HG03066 (cell line): ENCODE measurements at regions not wholly inside any gene's neighbourhood (a gene's known extent, or its start where the extent isn't known, plus 50 kb on each side); places are given as distances from the start of the nearest gene placed in this dataset.
"Not testable (repeated sequence)": the region's sequence is repeated elsewhere in the genome, so short reads cannot be mapped to it uniquely, and the experiment has no call there.

Source experiments
- ATAC-seq: cut with Tn5 transposase; IDR thresholded peaks from one replicate; pipeline ENCODE4 v1.9.1; 2021; ENCODE audit warnings: low read depth; ENCODE audit not compliant: unreplicated experiment

DNA sequence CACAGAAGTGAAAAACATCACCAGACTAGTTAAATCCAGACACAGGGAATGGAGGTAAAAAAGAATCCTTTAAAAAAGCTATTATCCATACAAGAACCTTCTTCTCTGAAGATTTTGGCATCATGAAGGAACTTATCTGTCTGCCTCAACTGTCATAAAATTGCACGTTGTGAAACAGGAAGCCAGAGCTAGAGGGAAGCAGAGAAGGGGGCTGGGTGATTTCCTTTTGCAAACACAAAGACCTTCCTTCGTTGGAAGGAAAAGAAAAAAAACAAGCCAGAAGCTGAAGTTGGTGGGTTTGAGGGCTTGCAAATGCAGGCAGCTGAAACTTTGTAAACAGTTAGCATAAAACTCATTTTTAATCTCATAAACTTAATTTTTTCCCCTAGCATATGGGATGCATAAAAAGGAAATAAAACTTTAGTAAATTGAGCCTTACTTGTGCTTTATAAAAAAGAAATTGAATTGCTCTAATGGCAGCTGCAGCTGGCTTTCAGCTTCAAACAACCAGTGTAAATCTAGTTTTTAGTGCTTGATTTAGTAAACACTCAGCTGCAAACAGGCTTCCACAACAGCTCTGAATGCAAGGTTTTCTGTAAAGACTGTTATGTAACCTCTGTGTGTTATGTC, 101.6 kb downstream of the OTUD1 start:
- no peak for ATAC-seq

DNA sequence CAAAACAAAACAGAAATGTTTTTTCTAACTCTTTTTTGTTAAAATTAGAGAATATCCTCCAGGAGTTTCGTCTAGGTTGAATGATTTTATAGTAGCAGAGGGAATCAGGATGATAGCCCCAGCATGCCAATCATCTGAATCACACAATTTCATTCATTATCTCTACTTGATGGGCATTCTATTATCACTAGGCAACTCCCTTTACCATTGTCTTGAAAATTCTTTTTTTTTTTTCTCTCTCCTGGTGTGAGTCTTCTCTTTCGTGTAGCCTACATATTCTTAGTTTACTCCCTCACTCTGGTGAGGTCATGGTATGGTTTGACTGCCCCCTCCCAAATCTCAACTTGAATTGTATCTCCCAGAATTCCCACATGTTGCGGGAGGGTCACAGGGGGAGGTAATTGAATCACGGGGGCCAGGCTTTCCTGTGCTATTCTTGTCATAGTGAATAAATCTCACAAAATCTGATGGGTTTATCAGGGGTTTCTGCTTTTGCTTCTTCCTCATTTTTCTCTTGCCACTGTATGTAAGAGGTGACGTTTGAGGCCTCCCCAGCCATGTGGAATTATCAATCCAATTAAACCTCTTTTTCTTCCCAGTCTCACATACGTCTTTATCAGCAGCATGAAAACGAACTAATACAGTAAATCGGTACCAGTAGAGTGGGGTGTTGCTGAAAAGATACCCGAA, 105.0 kb downstream of the OTUD1 start:
- ATAC-seq, result no peak

DNA sequence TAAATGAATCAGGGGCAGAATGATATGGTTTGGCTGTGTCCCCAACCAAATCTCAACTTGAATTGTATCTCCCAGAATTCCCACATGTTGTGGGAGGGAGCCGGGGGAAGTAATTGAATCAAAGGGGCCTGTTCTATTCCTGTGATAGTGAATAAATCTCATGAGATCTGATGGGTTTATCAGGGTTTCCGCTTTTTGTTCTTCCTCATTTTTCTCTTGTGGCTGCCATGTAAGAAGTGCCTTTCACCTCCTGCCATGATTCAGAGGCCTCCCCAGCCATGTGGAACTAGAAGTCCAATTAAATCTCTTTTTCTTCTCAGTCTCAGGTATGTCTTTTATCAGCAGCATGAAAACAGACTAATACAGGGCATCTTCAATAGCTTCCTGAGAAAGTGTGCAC, 107.0 kb downstream of the OTUD1 start:
- not testable (repeated sequence) for ATAC-seq

DNA sequence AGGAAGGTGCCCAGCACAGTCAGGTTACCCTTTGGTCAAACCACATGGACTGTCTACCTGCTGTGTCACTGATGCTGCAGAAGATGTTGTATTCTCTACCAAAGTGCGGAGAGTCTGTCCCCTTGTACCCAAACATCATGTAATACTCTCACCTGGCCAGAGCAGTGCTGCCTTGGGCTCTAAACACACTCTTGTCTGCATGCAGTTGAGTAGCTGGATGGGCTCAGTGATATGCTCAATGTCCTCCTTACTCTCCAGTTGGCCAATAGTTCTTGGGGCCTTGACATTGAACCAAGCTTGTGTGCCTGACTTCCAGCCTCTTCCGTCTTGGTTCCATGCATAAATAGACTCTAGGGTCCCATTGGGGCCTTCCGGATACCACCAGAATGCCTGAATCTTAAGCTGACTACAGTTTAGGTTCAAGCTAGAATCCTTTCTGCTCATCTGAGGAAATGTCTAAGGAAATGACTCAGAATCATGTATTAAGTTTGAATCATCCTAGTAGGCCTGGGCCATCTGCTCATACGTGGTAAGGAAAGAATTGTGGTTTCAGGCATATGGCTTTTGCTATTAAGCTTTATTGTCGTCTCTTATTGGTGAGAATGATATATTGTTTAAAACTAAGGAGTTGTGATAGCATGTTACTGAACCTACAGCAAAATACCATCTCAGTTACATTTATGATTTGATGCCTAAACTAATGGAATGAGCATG, 118.0 kb downstream of the OTUD1 start:
- ATAC-seq, result no peak

DNA sequence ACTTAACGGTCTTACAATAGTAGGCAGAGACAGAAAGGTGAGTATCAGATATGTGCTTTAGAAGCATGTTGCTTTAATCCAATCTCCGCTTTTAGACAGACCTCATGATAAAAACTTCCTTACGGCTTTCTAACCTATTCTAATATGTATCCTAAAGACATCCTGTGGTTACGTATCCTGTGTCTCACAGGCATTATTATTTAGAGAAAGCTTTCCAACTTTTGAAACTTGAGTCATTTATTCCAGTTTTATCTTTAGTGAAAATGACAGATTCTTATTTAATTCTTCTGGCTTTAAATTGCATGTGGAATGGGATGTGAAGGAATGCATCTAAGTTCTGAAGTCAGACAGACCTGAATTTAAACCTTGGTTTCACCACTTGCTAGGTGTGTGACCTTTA, 118.9 kb downstream of the OTUD1 start:
- no peak for ATAC-seq

DNA sequence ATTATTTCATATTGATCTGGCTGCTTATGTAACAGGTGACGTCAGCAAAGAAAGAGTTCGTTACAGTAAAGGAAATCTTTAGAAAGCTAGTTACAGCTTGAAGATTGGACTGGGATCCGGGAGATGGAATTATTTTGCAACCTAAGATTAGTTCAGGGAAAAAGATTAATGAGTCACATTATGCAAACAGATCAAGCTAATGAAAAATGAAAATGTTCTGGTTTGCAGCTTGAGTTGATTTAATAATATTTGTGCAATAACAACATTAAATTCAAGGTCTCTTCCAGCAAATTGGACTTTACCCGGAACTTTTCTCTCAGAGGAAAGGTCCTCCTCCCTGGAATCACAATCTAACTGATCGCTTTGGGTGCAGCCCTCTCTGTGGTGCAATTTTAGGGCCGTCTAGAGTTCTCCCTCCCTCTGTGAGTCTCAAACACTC, 119.5 kb downstream of the OTUD1 start:
- no peak for ATAC-seq

DNA sequence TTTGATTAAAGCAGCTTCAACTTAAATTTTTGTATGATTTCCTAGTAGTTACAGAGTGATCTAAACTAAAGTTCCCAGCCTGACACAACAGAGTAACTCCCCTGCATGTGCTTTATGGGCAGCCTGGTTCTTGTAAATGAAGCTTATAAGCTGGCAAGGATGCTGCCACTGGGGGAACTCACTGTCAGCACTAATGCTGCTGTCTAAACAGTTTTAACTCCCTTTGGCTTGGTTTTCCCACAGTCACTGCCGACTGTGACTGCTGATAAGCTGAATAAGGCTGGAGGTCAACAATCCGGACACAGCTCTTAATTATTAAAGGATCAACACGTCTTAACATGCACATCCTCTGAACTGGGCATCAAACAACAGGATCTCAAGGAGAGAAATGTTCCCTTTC, 130.1 kb downstream of the OTUD1 start:
- no peak for ATAC-seq

DNA sequence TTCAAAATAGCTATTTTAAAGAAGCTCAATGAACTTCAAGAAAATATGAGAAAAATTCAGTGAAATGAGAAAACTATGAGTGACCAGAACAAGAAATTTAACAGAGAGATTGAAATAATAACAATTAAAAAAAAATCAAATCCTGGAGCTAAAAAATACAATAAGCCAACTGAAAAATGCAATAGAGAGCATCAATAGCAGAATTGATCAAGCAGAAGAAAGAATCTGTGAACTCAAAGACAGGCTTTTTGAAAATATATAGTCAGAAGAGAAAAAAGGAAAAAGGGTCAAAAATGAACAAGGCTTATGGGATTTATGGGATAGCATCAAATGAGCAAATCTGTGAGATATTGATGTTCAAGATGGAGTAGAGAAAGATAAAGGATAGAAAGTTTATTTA, 133.0 kb downstream of the OTUD1 start:
- ATAC-seq, result no peak

DNA sequence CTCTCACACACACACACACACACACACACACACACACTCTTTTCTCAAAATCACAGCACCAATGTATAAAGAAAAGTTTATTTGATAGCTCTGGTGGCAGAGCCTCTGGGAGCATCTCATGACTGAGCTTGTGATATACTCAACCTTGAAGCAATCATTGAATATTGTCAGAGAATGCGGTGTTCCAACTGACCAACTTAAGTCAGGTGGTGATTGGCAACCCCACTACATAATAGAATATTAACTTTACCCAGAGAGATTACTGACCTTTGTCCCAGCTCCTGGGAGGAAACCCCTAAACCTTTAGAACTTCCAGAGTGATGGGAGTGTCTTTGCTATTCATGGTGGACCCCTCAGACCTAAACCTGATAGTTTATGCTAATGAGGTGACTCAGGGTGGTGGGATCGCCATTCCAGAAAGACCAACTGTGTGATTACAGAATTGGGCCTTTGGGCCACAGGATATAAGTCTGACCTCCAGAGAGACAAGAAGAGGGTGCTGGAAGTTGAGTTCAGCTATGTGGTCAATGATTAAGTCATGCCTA, 143.1 kb downstream of the OTUD1 start:
- ATAC-seq, result no peak

DNA sequence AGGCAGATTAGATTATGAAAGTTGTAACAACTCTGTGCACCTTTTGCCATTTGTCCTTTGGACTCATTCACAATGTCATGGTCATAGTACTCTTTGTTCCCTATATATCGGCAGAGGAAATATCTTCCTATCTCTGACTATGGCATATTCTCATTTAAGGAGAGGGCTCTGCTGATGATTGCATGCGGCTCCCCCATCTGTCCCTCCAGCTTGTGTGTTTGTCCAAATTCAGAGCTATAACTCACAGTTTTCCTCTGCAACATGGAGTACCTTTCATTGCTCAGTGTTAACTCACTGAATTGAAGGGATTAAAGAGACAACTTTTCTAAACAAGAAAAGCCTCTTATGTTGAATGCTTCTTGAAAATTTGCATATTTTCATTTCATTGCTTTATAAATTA, 145.5 kb downstream of the OTUD1 start:
- ATAC-seq, result no peak

DNA sequence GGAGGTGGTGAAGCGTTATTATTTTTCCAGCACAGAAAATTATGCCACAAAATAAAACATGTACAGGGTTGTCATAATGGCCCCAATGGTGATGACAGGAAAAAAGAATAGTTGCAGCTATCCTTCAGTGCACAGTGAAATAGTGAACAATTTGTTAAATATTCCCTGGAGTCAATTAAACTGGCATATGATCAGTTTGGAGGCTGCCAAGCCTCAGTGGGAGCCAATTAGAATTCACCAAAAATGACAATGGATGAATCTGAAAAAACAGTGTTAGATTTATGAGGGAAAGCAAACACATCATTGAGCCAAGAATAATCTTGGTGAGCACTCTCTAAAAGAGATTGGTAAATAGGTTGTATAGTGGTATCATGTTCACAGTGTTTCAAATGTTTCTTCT, 146.3 kb downstream of the OTUD1 start:
- no peak for ATAC-seq

DNA sequence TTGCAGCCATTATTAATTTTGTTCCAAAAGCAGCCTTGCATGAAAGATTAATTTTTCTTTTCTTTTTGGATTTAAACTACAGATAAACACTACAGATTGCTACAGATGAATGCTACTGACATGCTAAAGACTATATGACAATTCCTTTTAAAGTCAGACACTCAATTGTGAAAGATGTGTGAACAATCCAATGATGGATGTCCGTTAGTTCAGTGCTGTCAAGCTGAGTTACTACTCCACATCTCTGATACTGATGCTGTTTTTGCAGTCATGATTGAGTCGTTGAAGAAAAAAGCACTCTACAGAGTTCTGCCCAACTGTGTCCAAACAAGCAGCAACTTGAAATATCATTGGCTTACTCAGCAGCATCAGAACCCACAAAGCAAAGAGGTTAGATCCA, 146.8 kb downstream of the OTUD1 start:
- no peak for ATAC-seq

DNA sequence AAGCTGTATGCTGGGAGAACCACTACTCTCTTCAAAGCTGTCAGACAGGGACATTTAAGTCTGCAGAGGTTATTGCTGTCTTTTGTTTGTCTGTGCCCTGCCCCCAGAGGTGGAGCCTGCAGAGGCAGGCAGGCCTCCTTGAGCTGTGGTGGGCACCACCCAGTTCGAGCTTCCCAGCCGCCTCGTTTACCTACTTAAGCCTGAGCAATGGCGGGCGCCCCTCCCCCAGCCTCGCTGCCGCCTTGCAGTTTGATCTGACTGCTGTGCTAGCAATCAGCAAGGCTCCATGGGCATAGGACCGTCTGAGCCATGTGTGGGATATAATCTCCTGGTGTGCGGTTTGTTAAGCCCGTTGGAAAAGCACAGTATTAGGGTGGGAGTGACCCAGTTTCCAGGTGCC, 156.4 kb downstream of the OTUD1 start:
- not testable (repeated sequence) for ATAC-seq

DNA sequence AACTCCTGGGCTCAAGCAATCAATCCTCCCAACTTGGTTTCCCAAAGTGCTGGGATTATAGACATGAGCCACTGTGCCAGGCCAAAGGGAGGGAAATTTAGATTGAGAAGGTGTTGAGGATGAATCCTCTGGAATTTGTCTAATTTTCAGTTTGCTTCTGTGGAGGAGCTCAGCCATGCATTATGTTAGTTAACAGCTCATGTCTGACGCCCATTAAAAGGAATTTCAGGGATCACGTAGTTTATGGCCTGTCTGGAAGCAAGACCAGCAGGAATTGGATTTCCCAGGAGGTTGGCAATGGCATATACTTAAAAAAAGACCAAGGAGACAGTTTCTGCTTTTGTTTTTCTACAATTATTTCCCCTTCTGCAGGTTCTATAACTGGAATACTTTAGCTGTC, 165.7 kb downstream of the OTUD1 start:
- no peak for ATAC-seq

DNA sequence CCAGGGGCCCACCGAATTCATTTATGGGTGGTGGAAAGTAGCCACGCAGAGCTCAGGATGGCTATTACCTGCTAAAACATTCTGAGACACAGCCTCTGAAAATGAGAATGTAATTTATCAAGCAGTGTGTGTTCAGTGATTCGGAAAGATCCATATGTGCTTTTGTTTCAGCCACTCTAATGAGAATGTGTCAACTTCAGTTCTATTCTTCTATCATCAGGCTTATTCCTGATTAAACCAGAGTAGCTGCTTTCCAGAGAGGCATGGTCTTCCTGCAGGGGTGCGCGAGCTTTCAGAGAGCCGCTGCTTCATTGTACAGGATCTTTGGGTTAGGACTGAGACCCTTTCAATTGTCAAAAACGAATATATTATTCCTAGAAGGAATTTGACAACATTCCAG, 167.6 kb downstream of the OTUD1 start:
- ATAC-seq, result no peak

DNA sequence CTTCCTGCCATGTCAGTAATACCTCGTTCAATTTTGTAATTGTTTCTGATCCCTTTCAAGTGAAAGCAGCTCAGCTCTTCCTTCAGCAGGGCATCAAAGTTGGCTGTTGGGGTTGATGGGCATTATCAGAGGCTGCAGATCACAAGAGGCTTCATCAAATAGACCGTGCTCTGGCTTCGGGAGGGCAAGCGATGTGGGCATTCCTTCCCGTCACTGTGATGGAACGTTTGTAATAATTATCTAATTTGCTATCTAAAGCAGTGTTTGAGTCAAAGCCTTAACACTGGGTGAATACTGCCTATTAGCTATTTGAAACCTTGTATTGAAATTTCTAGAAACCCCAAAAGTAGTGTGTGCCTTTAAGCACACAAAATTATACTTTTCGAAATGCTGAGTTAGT, 170.1 kb downstream of the OTUD1 start:
- ATAC-seq, result no peak

DNA sequence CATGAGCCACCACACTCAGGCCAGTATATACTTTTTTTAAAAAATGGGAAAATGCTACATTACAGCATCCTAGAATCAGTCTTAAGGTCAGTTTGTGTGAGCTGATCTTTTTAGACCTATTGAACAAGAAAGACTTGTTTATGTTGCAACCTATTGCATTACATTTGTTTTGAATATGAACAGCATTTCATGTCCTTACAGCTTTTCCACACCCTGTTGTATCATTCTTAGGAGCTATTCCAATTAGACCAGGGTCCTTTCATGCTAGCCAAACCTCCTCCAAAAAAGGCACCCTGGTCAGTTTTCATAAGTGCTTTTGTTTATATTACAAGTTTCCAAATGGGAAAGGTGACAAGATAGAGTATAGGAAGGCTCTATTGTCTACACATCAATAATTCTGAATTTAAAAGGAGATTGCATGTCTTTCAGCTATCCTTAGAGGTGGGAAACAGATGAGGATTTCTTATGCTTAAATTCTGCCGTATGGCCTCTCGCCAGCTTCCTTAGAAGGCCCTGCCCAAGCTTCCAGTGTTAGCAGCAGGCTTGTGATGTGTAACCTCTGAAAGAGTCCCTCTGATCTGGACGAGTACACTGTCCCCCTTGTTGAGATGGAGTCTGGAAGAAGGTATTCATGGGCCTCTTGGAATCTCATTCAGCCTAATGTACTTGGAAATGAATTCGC, 171.9 kb downstream of the OTUD1 start:
- no peak for ATAC-seq

DNA sequence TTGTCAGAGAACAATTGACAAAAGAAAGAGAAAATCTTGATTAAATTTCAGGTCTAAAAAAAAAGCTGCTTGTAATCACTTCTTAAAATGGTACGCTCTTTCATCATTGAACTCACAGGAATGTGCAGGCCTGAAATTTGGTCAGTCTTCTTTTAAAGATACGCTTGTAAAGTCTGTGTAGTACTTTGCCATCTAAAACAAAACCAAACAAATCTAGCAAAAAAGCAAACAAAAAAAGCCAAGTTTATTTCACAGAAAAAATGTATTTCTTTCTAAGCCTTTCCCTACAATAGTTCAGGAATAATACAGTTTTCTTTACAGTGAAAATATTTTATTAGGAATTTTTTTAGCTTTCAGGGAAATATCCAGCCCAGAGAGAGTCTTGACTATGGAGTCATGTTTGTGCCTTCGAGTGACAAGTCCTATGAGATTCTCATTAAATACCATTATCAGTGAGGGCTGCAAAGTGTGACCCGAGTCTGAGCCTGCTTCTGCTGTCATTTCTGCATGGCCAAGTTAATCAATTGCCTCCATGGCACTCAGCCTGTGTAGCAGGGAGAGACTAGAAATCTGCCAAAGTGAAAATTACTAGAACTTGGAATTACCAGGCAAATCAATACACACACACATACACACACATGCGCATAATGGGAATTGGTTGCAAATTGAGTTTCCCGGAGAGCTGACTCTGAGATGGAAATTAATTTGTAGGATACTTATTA, 172.6 kb downstream of the OTUD1 start:
- ATAC-seq, result no peak

DNA sequence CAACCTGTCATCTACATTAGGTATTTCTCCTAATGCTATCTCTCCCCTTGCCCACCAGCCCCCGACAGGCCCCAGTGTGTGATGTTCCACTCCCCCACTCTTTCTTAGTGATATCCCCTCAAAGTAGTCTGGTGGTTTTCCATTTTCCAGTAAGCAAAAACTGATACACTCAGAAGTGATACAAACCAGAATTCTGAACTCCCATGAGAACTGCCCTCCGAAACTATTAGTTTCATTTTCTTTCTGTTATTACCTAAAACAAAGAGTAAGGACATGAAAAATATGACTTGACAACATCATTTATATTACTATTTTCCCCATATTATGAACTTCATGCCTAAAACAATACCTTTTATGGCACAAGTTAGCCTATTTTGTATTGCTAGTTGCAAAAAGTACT, 175.0 kb downstream of the OTUD1 start:
- ATAC-seq, result no peak

DNA sequence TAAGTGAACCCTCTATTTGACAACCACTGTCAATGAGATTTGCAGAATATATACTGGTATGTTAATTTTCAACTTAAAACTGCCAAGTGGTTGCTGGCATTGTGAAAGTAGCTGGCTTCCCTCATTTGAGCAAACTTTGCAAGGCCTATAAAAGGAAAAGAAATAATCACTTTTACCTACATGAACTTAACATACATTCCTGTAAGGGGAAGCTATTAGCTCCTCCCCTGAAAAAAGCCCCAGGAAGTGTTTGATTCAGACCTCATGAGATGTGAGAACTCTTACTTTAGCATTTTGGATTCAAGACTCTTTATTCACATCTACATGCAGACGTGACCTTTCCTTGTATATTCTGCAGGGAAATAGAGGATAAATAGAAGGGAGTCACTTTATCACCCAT, 175.6 kb downstream of the OTUD1 start:
- ATAC-seq, result no peak
